M059J (cell line): ENCODE measurements at regions not wholly inside any gene's neighbourhood (a gene's known extent, or its start where the extent isn't known, plus 50 kb on each side); places are given as distances from the start of the nearest gene placed in this dataset.
A peak's percentile ranks its signal among the peaks of the same experiment; 100 is the strongest.

Source experiments
- DNase-seq: peaks from one replicate; pipeline ENCODE4 v3.0.0-alpha.2; 2012; ENCODE audit warnings: low read depth

DNA sequence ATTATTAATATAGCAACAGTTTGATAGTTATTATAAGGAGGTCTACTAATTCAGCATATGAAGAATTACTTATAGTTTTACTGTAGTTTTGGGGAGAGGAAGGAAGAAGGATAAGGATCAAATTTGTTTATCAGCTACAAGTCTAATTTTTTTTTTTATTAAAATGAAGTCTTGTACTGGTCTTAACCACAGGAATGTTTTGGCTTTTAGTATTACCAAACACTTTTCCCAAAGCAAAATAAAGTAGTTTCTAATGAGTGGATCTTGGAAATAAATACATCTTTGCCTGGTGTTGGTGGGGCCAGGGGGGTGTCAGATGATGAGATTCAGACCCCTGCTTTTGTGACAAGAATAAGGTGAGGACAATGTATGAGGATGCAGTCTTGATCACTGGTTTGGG is 57.2 kb upstream of the ZDHHC17 start:
- DNase-seq, result no peak

DNA sequence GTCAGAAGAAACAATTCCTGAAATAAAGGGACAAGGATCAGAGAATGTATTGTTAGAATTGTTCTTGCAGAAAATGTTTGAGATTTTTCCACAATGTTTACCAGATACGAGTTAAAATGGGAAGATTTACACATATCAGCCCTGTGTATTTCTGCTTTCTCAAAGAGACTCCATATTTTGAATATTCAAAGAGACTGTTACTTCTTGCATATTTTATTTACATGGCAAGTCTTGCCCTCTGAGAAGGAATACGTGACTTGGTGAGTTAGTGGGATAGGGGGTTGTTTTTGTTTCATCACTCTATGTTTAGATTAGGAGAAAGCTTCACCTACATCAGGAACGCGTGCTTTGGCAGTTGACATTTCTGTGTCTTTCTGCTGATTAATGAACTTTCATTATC is 56.1 kb upstream of the ZDHHC17 start:
- no peak for DNase-seq

DNA sequence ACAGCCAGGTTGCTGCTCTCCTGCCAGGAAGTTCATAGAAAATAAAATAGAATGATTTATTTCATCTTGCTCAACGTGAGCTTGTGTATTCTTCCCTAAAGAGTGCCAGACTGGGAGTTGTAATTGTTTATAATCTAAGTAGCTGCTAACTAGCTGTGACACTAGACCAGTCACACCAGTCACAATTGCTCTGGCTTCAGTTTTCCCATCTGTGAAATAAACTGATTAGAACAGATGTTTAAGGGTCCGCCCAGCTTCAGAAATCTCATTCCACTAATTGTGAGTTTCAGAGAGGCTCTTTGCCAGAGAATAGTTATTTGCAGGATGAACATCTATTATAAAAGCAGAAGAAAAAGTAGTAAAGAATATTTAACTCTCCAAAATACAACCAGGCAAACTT is 55.6 kb upstream of the ZDHHC17 start:
- DNase-seq, result no peak

DNA sequence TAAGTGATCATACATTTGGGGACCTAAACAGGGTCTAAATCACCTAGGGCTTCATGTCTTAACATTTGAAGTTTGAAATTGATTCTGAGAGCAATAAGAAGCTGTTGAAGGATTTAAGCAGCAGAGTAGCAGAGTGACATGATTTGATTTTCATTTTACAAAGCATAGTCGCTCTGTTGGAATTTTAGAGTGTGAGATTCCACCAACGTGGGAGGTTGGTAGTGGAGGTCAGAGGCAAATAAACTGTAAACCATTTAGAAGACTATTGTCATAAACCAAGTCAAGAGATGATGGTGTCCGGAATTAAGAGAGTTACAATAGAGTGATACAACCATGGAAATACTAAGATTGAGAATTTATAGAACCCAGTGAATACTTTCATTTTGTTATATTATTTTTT is 52.7 kb upstream of the ZDHHC17 start:
- peak; percentile 53 for DNase-seq

DNA sequence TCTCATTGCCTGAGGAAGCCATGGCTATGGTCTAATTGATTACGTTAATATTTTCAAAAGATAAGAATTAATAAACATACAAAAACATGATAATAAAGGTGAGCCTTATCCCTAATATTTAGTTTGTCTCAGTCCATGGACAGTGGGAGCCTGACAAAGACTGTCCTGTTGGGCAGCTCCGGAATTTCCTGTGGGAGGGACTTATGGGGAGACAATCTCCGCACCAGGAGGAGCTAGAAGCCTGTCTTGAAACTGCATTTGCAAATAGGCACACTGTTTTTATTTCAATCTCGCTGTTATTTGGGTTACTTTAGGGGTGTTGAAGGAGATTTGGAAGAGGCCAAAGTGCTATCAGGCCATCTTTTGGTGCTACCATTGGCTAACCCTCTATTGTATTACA is 50.8 kb upstream of the ZDHHC17 start:
- DNase-seq, result peak; percentile 50

DNA sequence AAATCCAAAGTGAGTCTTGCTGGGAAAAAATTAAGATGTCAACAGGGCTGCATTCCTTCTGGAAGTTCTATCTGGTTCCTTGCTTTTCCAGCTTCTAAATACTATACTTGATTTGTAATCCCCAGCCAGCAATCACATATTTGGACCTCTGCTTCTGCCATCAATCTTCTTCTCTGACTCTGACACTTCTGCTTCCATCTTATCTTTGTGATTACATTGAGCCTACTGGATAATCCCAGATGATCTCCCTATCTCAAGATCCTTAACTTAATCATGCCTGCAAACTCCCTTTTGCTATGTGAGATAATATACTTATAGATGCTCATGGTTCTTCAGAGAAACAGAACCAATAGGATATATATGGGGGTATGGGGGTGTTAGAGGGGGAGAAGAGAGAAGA is 49.9 kb upstream of the ZDHHC17 start:
- DNase-seq, result no peak
